A549 (cell line): ENCODE measurements at regions not wholly inside any gene's neighbourhood (a gene's known extent, or its start where the extent isn't known, plus 50 kb on each side); places are given as distances from the start of the nearest gene placed in this dataset.

Experiments used
- CHD2 ChIP-seq: fragments of 150-350 bp; IDR thresholded peaks from 2 replicates; pipeline ENCODE4 v1.6.1; 2014; ENCODE audit warnings: low read length; ENCODE audit not compliant: partially characterized antibody
- CHD4 ChIP-seq: fragments of 200-600 bp; sonication (generic); IDR thresholded peaks from 2 replicates; pipeline ENCODE4 v1.6.1; 2016; ENCODE audit warnings: antibody characterized with exemption, mild to moderate bottlenecking, borderline replicate concordance
- ELK1 ChIP-seq: fragments of 150-350 bp; IDR thresholded peaks from 2 replicates; pipeline ENCODE4 v1.6.1; 2014; ENCODE audit warnings: low read depth, mild to moderate bottlenecking, low read length
- FOSL2 ChIP-seq, 2 experiments: fragments of 450-650 bp in 1 of 2; fragments of >200 bp in 1 of 2; sonication (Bioruptor Twin) in 1 of 2; formaldehyde crosslinking; IDR thresholded peaks; 2 replicates each; pipeline versions ENCODE4 v1.5.0 to v1.6.1; 2016 to 2020; ENCODE audit warnings: mild to moderate bottlenecking in 1 of 2, moderate library complexity in 1 of 2
- MAZ ChIP-seq: fragments of 150-350 bp; IDR thresholded peaks from 2 replicates; pipeline ENCODE4 v1.6.1; 2014; ENCODE audit warnings: antibody characterized with exemption, low read depth, low read length, borderline replicate concordance
- MYC ChIP-seq: IDR thresholded peaks from 2 replicates; pipeline ENCODE4 v1.6.1; 2012; ENCODE audit warnings: mild to moderate bottlenecking, inconsistent platforms, low read length, improper control_type of control experiment, borderline replicate concordance
- POLR2A ChIP-seq: IDR thresholded peaks from 2 replicates; pipeline ENCODE4 v1.6.1; 2012; ENCODE audit warnings: mild to moderate bottlenecking, low read length
- POLR2AphosphoS2 ChIP-seq: conservative IDR thresholded peaks from 2 replicates; pipeline ENCODE4 v1.6.1; 2012; ENCODE audit warnings: low read length, improper control_type of control experiment, inconsistent platforms
- RAD21 ChIP-seq, 2 experiments: fragments of >200 bp in 1 of 2; sonication (Bioruptor Twin) in 1 of 2; formaldehyde crosslinking in 1 of 2; IDR thresholded peaks in 1 of 2; conservative IDR thresholded peaks in 1 of 2; 2 replicates in 1 of 2; 3 replicates in 1 of 2; pipeline ENCODE4 v1.6.1; 2012 to 2018; ENCODE audit warnings: inconsistent platforms in 1 of 2
- RFX5 ChIP-seq: fragments of 450-650 bp; IDR thresholded peaks from 2 replicates; pipeline ENCODE4 v1.7.1; 2014; ENCODE audit warnings: antibody characterized with exemption, mild to moderate bottlenecking, moderate library complexity
- SREBF2 ChIP-seq: fragments of 450-650 bp; IDR thresholded peaks from 2 replicates; pipeline ENCODE4 v1.6.1; 2014; ENCODE audit warnings: mild to moderate bottlenecking, moderate library complexity
- USF2 ChIP-seq: fragments of 450-650 bp; IDR thresholded peaks from 2 replicates; pipeline ENCODE4 v1.6.1; 2014; ENCODE audit warnings: antibody characterized with exemption
- ZC3H11A ChIP-seq: fragments of 450-650 bp; IDR thresholded peaks from 2 replicates; pipeline ENCODE4 v1.6.1; 2014; ENCODE audit warnings: antibody characterized with exemption, mild to moderate bottlenecking
- TF ChIP-seq, protein P1 (sequence below): fragments of >200 bp; sonication (Bioruptor Twin); formaldehyde crosslinking; IDR thresholded peaks from 3 replicates; pipeline ENCODE4 v1.5.1; 2016

DNA sequence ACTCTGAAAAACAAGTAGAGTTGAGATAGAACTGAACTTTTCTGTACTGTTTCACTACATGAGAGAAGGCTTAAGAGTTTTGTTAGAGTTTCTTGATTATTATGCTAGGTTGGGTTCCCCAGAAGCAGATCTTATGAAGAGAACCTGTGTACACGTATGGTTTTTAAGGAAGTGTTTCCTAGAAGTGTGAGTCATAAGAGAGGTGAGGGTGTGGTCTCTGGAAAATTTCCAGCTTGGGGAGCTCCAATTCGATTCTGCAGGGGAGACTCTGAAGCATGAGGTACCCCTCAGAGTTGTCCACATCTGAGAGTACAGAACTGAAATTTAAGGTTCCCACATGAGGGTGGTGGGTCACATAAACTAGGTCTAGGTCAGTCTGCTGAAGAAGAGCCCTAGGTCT, 83.3 kb upstream of the MAP2 start:
- TF ChIP-seq CHD4 = no peak
- TF ChIP-seq POLR2A = no peak
- TF ChIP-seq, protein P1, sequence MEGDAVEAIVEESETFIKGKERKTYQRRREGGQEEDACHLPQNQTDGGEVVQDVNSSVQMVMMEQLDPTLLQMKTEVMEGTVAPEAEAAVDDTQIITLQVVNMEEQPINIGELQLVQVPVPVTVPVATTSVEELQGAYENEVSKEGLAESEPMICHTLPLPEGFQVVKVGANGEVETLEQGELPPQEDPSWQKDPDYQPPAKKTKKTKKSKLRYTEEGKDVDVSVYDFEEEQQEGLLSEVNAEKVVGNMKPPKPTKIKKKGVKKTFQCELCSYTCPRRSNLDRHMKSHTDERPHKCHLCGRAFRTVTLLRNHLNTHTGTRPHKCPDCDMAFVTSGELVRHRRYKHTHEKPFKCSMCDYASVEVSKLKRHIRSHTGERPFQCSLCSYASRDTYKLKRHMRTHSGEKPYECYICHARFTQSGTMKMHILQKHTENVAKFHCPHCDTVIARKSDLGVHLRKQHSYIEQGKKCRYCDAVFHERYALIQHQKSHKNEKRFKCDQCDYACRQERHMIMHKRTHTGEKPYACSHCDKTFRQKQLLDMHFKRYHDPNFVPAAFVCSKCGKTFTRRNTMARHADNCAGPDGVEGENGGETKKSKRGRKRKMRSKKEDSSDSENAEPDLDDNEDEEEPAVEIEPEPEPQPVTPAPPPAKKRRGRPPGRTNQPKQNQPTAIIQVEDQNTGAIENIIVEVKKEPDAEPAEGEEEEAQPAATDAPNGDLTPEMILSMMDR = no peak
- TF ChIP-seq POLR2AphosphoS2 = no peak
- TF ChIP-seq USF2 = no peak
- TF ChIP-seq RFX5 = no peak
- no peak for TF ChIP-seq MYC
- no peak for TF ChIP-seq FOSL2 (IDR thresholded peaks at IDR 0.05)
- no peak for TF ChIP-seq FOSL2 (CRISPR knock-in tag; IDR thresholded peaks at IDR 0.05)
- no peak for TF ChIP-seq CHD2
- TF ChIP-seq SREBF2 = no peak
- TF ChIP-seq RAD21 (conservative IDR thresholded peaks at IDR 0.05 in 1 of 2, IDR thresholded peaks at IDR 0.05 in 1 of 2) = no peak
- no peak for TF ChIP-seq ZC3H11A
- TF ChIP-seq ELK1 = no peak
- no peak for TF ChIP-seq MAZ
